ENCODE measurements at regions not wholly inside any gene's neighbourhood (a gene's known extent, or its start where the extent isn't known, plus 50 kb on each side); places are given as distances from the start of the nearest gene placed in this dataset.

- Histone ChIP-seq H4K8ac (replicated peaks; ENCODE audit: insufficient read length, low read depth, low read length) (no peak overlapping the region), H2AK5ac (ENCODE audit: insufficient read length, low read length) (no peak overlapping the region), H2BK5ac (ENCODE audit: insufficient read length, low read length) (no peak overlapping the region), H4K20me1 (ENCODE audit: control insufficient read depth, insufficient read depth, insufficient read length) (no peaks in the 10 kb centered on the region), H2AFZ (ENCODE audit: low read length) (no peak overlapping the region), H2BK12ac (ENCODE audit: insufficient read length, low read depth, low read length) (no peak overlapping the region), H2BK120ac (ENCODE audit: low read depth, low read length, poor library complexity, severe bottlenecking) (no peak overlapping the region), H3K4me2 (ENCODE audit: insufficient read depth, insufficient read length, low read length) (peak overlapping the region; percentile 80), H3K23me2 (ENCODE audit: insufficient read length, low read depth, low read length, poor library complexity, severe bottlenecking) (no peaks in the 10 kb centered on the region), H3K9ac (ENCODE audit: extremely low read depth, insufficient read length, low read length) (peak overlapping the region; percentile 9), H4K91ac (ENCODE audit: insufficient read length, low read depth, low read length) (no peak overlapping the region), H3K9me3 (ENCODE audit: control insufficient read depth, low read depth, low read length) (no peaks in the 10 kb centered on the region), H4K5ac (ENCODE audit: insufficient read length, low read depth, low read length) (no peak overlapping the region), H3K23ac (ENCODE audit: insufficient read length, low read depth, low read length) (no peak overlapping the region), H3K27ac (ENCODE audit: insufficient read length, low read depth, low read length) (no peak overlapping the region), H3K79me1 (ENCODE audit: insufficient read depth, low read depth, low read length, poor library complexity, severe bottlenecking) (no peaks in the 10 kb centered on the region), H3K4me1 (ENCODE audit: insufficient read depth, low read length) (peaks cover 5% of the 10 kb centered on the region; the same call in 1 of the 2 replicates), H3T11ph (ENCODE audit: low read length) (no peak overlapping the region), H3K18ac (ENCODE audit: insufficient read length, low read depth, low read length) (no peak overlapping the region), H3K56ac (ENCODE audit: insufficient read length, low read depth, low read length) (no peak overlapping the region), H2BK20ac (ENCODE audit: low read depth, low read length, poor library complexity, severe bottlenecking) (no peak overlapping the region), H2BK15ac (ENCODE audit: low read depth, low read length) (no peak overlapping the region), H3K79me2 (ENCODE audit: insufficient read depth, low read length) (no peaks in the 10 kb centered on the region), H3K4ac (ENCODE audit: low read depth, low read length) (no peak overlapping the region), H3K14ac (ENCODE audit: insufficient read depth, low read length) (no peak overlapping the region), H3K27me3 (ENCODE audit: insufficient read depth, low read length) (no peaks in the 10 kb centered on the region)
- H3K27me3 Mint-ChIP-seq (ENCODE audit: low read depth): no peaks in the 10 kb centered on the region
- peaks cover 9 to 14% of the 10 kb centered on the region in 2 experiments for H3K4me1 Mint-ChIP-seq
- H3K36me3 Mint-ChIP-seq (ENCODE audit: insufficient read depth in 1 of 3, low read depth in 3 of 3): peaks cover 3 to 7% (median 4%) of the 10 kb centered on the region in 3 experiments; a peak in 5 of 7 replicates
- H3K27ac Mint-ChIP-seq: no peak overlapping the region
- H3K9me3 Mint-ChIP-seq: peaks cover 4 to 5% of the 10 kb centered on the region in 2 experiments; a peak in 2 of 5 replicates
- no CpG with 5 or more reads among the region's 24 CpGs for WGBS (ENCODE audit: extremely low coverage, insufficient read length, low lambda C conversion rate)
- peak; percentile 80 for DNase-seq
- TF ChIP-seq, protein P1, sequence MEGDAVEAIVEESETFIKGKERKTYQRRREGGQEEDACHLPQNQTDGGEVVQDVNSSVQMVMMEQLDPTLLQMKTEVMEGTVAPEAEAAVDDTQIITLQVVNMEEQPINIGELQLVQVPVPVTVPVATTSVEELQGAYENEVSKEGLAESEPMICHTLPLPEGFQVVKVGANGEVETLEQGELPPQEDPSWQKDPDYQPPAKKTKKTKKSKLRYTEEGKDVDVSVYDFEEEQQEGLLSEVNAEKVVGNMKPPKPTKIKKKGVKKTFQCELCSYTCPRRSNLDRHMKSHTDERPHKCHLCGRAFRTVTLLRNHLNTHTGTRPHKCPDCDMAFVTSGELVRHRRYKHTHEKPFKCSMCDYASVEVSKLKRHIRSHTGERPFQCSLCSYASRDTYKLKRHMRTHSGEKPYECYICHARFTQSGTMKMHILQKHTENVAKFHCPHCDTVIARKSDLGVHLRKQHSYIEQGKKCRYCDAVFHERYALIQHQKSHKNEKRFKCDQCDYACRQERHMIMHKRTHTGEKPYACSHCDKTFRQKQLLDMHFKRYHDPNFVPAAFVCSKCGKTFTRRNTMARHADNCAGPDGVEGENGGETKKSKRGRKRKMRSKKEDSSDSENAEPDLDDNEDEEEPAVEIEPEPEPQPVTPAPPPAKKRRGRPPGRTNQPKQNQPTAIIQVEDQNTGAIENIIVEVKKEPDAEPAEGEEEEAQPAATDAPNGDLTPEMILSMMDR (conservative IDR thresholded peaks at IDR 0.05): no peak; the same call in 2 of the 3 replicates
- no peak overlapping the region for H3K4me3 Mint-ChIP-seq
Observed at GRCh38 chr13:60267498-60268202, 103.9 kb upstream of the DIAPH3 start.

Data from H9 (cell line).